Keratinocyte (primary cell): ENCODE measurements at regions not wholly inside any gene's neighbourhood (a gene's known extent, or its start where the extent isn't known, plus 50 kb on each side); places are given as distances from the start of the nearest gene placed in this dataset.

Experiments
- DNase-seq: peaks from one replicate; pipeline ENCODE4 v3.0.0-alpha.2; 2011; ENCODE audit warnings: low read depth, missing footprints, low spot score
- FAIRE-seq: peaks from 2 replicates; lab custom pipeline; 2011; peaks lifted over from hg19 to GRCh38; lab: Jason Lieb, UNC
- H2AFZ ChIP-seq: 2 replicates; pipeline ENCODE4 v1.6.0; 2012; ENCODE audit warnings: low read length, control low read depth, inconsistent platforms; ENCODE audit not compliant: control insufficient read depth
- H3K27ac ChIP-seq: 2 replicates; pipeline ENCODE4 v1.5.1; 2011; ENCODE audit warnings: low read length; ENCODE audit not compliant: control insufficient read depth, insufficient read depth
- H3K27me3 ChIP-seq: 3 replicates; pipeline ENCODE4 v1.6.0; 2011; ENCODE audit warnings: low read length; ENCODE audit not compliant: control insufficient read depth, insufficient read depth; ENCODE audit errors: extremely low read depth
- H3K36me3 ChIP-seq, 2 experiments: 2 replicates in 1 of 2; 3 replicates in 1 of 2; pipeline ENCODE4 v1.5.1; 2011; ENCODE audit warnings: low read length in 2 of 2, mild to moderate bottlenecking in 1 of 2; ENCODE audit not compliant: control insufficient read depth in 2 of 2, insufficient read depth in 2 of 2; ENCODE audit errors: extremely low read depth in 1 of 2
- H3K4me1 ChIP-seq: 3 replicates; pipeline ENCODE4 v1.5.1; 2011; ENCODE audit warnings: low read length; ENCODE audit not compliant: control insufficient read depth, insufficient read depth; ENCODE audit errors: extremely low read depth
- H3K4me2 ChIP-seq: 3 replicates; pipeline ENCODE4 v1.6.0; 2011; ENCODE audit warnings: low read depth, low read length; ENCODE audit not compliant: control insufficient read depth, insufficient read depth; ENCODE audit errors: extremely low read depth
- H3K4me3 ChIP-seq, 3 experiments: fragments of 200-600 bp in 1 of 3; sonication (generic) in 1 of 3; 2 replicates in 2 of 3; 3 replicates in 1 of 3; pipeline ENCODE4 v1.5.1; 2011 to 2016; ENCODE audit warnings: low read length in 3 of 3, mild to moderate bottlenecking in 3 of 3, control low read depth in 2 of 3, inconsistent platforms in 1 of 3, low read depth in 1 of 3, mixed read lengths in 1 of 3, mixed run types in 1 of 3, moderate library complexity in 1 of 3; ENCODE audit not compliant: control insufficient read depth in 2 of 3, insufficient read depth in 2 of 3; ENCODE audit errors: extremely low read depth in 1 of 3
- H3K79me2 ChIP-seq: 2 replicates; pipeline ENCODE4 v1.6.0; 2012; ENCODE audit warnings: low read length; ENCODE audit not compliant: control insufficient read depth, insufficient read depth
- H3K9ac ChIP-seq: 3 replicates; pipeline ENCODE4 v1.6.0; 2011; ENCODE audit warnings: low read length; ENCODE audit not compliant: control insufficient read depth, insufficient read depth; ENCODE audit errors: extremely low read depth
- H3K9me1 ChIP-seq: 3 replicates; pipeline ENCODE4 v1.6.0; 2011; ENCODE audit warnings: low read length; ENCODE audit not compliant: control insufficient read depth, insufficient read depth; ENCODE audit errors: extremely low read depth
- H3K9me3 ChIP-seq: 2 replicates; pipeline ENCODE4 v1.5.1; 2012; ENCODE audit warnings: low read depth, low read length; ENCODE audit not compliant: control insufficient read depth
- H4K20me1 ChIP-seq: 3 replicates; pipeline ENCODE4 v1.6.0; 2011; ENCODE audit warnings: low read length; ENCODE audit not compliant: control insufficient read depth, insufficient read depth; ENCODE audit errors: extremely low read depth
- EZH2 ChIP-seq: IDR thresholded peaks from one replicate; pipeline ENCODE4 v1.6.1; 2012; ENCODE audit warnings: inconsistent platforms, mild to moderate bottlenecking, low read length, moderate library complexity
- dilution Hi-C: fragments of 300-500 bp; cut with MboI; formaldehyde crosslinking; loops from one replicate; pipeline ENCODE4 v1.7.0; 2020; ENCODE audit warnings: low sequenced_read_pairs; ENCODE audit not compliant: extremely low pct_ligation_motif_present
- TF ChIP-seq, protein P1 (sequence below), 3 experiments: IDR thresholded peaks in 1 of 3; conservative IDR thresholded peaks in 1 of 3; optimal IDR thresholded peaks in 1 of 3; 2 replicates in 2 of 3; 3 replicates in 1 of 3; pipeline versions ENCODE3 to v1.5.1; 2011; ENCODE audit warnings: low read length in 3 of 3, mild to moderate bottlenecking in 3 of 3, moderate library complexity in 2 of 3, control low read depth in 1 of 3, inconsistent platforms in 1 of 3; ENCODE audit not compliant: insufficient read depth in 2 of 3; ENCODE audit errors: extremely low read depth in 1 of 3

DNA sequence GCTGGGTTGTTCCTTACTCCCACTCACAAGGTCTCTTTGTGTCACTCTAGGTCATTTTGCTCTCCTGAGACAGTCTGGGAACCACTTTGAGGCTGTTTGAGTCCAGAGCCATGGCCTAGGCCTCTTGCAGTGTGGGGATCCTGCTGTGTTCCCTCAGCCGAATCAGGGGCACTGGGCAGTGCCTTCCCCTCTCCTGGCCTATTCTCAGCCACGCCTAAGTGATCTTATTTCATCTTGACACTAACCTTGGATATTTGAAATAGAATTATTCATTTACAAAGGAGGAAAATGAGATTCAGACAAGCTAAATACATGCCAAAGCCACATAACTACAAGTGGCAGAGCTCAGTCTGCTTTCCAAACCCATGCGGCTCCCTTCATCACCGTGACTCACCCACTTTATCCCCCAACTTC, 557.2 kb upstream of the TBL1XR1 start:
- no peak overlapping the region for H2AFZ ChIP-seq
- H3K9ac ChIP-seq: no peak overlapping the region
- H3K27ac ChIP-seq: no peak overlapping the region
- TF ChIP-seq, protein P1, sequence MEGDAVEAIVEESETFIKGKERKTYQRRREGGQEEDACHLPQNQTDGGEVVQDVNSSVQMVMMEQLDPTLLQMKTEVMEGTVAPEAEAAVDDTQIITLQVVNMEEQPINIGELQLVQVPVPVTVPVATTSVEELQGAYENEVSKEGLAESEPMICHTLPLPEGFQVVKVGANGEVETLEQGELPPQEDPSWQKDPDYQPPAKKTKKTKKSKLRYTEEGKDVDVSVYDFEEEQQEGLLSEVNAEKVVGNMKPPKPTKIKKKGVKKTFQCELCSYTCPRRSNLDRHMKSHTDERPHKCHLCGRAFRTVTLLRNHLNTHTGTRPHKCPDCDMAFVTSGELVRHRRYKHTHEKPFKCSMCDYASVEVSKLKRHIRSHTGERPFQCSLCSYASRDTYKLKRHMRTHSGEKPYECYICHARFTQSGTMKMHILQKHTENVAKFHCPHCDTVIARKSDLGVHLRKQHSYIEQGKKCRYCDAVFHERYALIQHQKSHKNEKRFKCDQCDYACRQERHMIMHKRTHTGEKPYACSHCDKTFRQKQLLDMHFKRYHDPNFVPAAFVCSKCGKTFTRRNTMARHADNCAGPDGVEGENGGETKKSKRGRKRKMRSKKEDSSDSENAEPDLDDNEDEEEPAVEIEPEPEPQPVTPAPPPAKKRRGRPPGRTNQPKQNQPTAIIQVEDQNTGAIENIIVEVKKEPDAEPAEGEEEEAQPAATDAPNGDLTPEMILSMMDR (optimal IDR thresholded peaks at IDR 0.05 in 1 of 3, IDR thresholded peaks at IDR 0.05 in 1 of 3, conservative IDR thresholded peaks at IDR 0.05 in 1 of 3; ENCODE audit: extremely low read depth in 1 of 3, insufficient read depth in 2 of 3, low read length in 3 of 3): no peak
- TF ChIP-seq EZH2: no peak
- H3K9me1 ChIP-seq: no peaks in the 10 kb centered on the region
- no peaks in the 10 kb centered on the region for H3K79me2 ChIP-seq
- H3K4me2 ChIP-seq: no peak overlapping the region
- FAIRE-seq: no peak
- H3K27me3 ChIP-seq: no peaks in the 10 kb centered on the region
- H3K9me3 ChIP-seq: no peaks in the 10 kb centered on the region
- H3K36me3 ChIP-seq: no peaks in the 10 kb centered on the region
- H4K20me1 ChIP-seq: no peaks in the 10 kb centered on the region
- no peak for DNase-seq
- dilution Hi-C loops: no loop called here
- no peak overlapping the region for H3K4me3 ChIP-seq
- peaks cover 11% of the 10 kb centered on the region for H3K4me1 ChIP-seq

DNA sequence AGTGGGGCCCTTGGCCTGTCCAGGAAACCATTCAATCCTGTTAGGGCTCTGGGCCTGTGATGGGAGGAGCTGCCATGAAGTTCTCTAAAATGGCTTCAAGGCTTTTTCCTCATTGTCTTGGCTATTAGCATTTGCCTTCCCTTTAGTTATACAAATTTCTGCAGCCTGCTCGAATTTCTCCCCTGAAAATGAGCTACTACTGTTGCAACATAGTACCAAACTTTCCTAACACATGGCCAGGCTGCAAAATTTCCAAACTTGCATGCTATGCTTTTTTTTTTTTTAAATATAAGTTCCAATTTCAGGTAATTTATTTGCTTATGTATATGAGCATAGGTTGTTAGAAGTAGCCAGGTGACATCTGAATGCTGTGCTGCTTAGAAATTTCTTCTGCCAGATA, 560.8 kb upstream of the TBL1XR1 start:
- Histone ChIP-seq H3K27me3 (no peaks in the 10 kb centered on the region), H3K4me3 (no peak overlapping the region), H4K20me1 (no peaks in the 10 kb centered on the region), H3K9ac (no peak overlapping the region), H3K4me2 (no peak overlapping the region), H3K79me2 (no peaks in the 10 kb centered on the region), H3K9me1 (no peaks in the 10 kb centered on the region), H2AFZ (no peak overlapping the region), H3K36me3 (no peaks in the 10 kb centered on the region), H3K9me3 (no peaks in the 10 kb centered on the region), H3K27ac (no peak overlapping the region), H3K4me1 (peaks cover 12% of the 10 kb centered on the region)
- DNase-seq: no peak
- TF ChIP-seq, protein P1 (optimal IDR thresholded peaks at IDR 0.05 in 1 of 3, IDR thresholded peaks at IDR 0.05 in 1 of 3, conservative IDR thresholded peaks at IDR 0.05 in 1 of 3; ENCODE audit: extremely low read depth in 1 of 3, insufficient read depth in 2 of 3, low read length in 3 of 3): no peak
- no peak for TF ChIP-seq EZH2
- dilution Hi-C loops: no loop called here
- FAIRE-seq: no peak
